Esophagus muscularis mucosa (tissue), 4 donors: ENCODE measurements at regions not wholly inside any gene's neighbourhood (a gene's known extent, or its start where the extent isn't known, plus 50 kb on each side); places are given as distances from the start of the nearest gene placed in this dataset.
A peak's percentile ranks its signal among the peaks of the same experiment; 100 is the strongest.

Experiments
- DNase-seq: peaks from one replicate; pipeline ENCODE4 v3.0.0-alpha.2; 2017; ENCODE audit errors: extremely low spot score
- H3K27ac ChIP-seq, 4 donors: fragments of 200-600 bp; sonication (generic); replicated peaks in 1 of 4; 1 replicate in 3 of 4; 2 replicates in 1 of 4; pipeline ENCODE4 v1.5.1; 2016 to 2019; ENCODE audit warnings: mild to moderate bottlenecking in 1 of 4
- H3K27me3 ChIP-seq, 4 donors: fragments of 200-600 bp; sonication (generic); one replicate each; pipeline versions ENCODE4 v1.5.1 to v1.6.0; 2016 to 2019
- H3K36me3 ChIP-seq, 4 donors: fragments of 200-600 bp; sonication (generic); one replicate each; pipeline ENCODE4 v1.5.1; 2016 to 2019
- H3K4me1 ChIP-seq, 4 donors: fragments of 200-600 bp; sonication (generic); one replicate each; pipeline ENCODE4 v1.5.1; 2016 to 2019
- H3K4me3 ChIP-seq, 4 donors: fragments of 200-600 bp; sonication (generic); 1 replicate in 2 of 4; 2 replicates in 2 of 4; pipeline ENCODE4 v1.5.1; 2016 to 2019; ENCODE audit warnings: mild to moderate bottlenecking in 4 of 4, moderate library complexity in 1 of 4
- H3K9me3 ChIP-seq, 4 donors: fragments of 200-600 bp; sonication (generic); 1 replicate in 3 of 4; 2 replicates in 1 of 4; pipeline ENCODE4 v1.5.1; 2016 to 2019
- CTCF ChIP-seq, 3 experiments: fragments of 200-600 bp in 2 of 3; fragments of 450-650 bp in 1 of 3; sonication (generic) in 2 of 3; IDR thresholded peaks; one replicate each; pipeline ENCODE4 v1.5.1; 2017 to 2019; ENCODE audit warnings: antibody characterized with exemption in 3 of 3, mild to moderate bottlenecking in 2 of 3, moderate library complexity in 1 of 3
- EP300 ChIP-seq: sonication (generic); formaldehyde crosslinking; IDR thresholded peaks from one replicate; pipeline ENCODE4 v1.6.1; 2017; ENCODE audit warnings: antibody characterized with exemption
- POLR2A ChIP-seq: fragments of 450-650 bp; IDR thresholded peaks from one replicate; pipeline ENCODE4 v1.6.1; 2017; ENCODE audit warnings: antibody characterized with exemption, moderate library complexity, mild to moderate bottlenecking, low read depth
- POLR2AphosphoS5 ChIP-seq, 2 donors: sonication (generic); formaldehyde crosslinking; IDR thresholded peaks; one replicate each; pipeline ENCODE4 v1.6.1; 2017; ENCODE audit warnings: antibody characterized with exemption in 2 of 2
- WGBS: methylation state at CpG from one replicate; pipeline ENCODE4 v1.1.5; 2018; 5-methylcytosine and 5-hydroxymethylcytosine counted together
- intact Hi-C: fragments of 100-400 bp; cut with DNase I; formaldehyde crosslinking; loops from one replicate; pipeline ENCODE4 v1.15.1; 2023

- H3K27ac ChIP-seq = no peak overlapping the region
- H3K27me3 ChIP-seq = no peaks in the 10 kb centered on the region
- H3K9me3 ChIP-seq = no peaks in the 10 kb centered on the region
- TF ChIP-seq EP300 = no peak
- no peak for TF ChIP-seq CTCF (IDR thresholded peaks at IDR 0.05)
- no peak for TF ChIP-seq POLR2AphosphoS5 (IDR thresholded peaks at IDR 0.05)
- TF ChIP-seq POLR2A = no peak
- 27% methylated on average over 5 of the region's 5 CpGs for WGBS
- no peak overlapping the region for H3K4me3 ChIP-seq
- DNase-seq = no peak
- intact Hi-C loops = no loop called here
- no peaks in the 10 kb centered on the region for H3K4me1 ChIP-seq
- H3K36me3 ChIP-seq = no peaks in the 10 kb centered on the region
Observed at GRCh38 chr2:75790121-75790813, 79.6 kb upstream of the GCFC2 start.

GRCh38 chr2:75788902-75789301 lies 78.2 kb upstream of the GCFC2 start:
- no peaks in the 10 kb centered on the region for H3K27me3 ChIP-seq
- TF ChIP-seq POLR2AphosphoS5 (IDR thresholded peaks at IDR 0.05) (no peak), EP300 (no peak), CTCF (IDR thresholded peaks at IDR 0.05) (no peak), POLR2A (no peak)
- no peak overlapping the region for H3K27ac ChIP-seq
- H3K36me3 ChIP-seq = no peaks in the 10 kb centered on the region
- H3K4me1 ChIP-seq = no peaks in the 10 kb centered on the region
- no peaks in the 10 kb centered on the region for H3K9me3 ChIP-seq
- intact Hi-C loops = loop anchor here (5.0 kb wide), 1 partner anchor 808 kb away; no protein-coding TSS in a partner anchor
- DNase-seq = no peak
- WGBS = 71% methylated on average over 1 of the region's 1 CpG
- no peak overlapping the region for H3K4me3 ChIP-seq

GRCh38 chr2:75788154-75788553 lies 77.4 kb upstream of the GCFC2 start:
- Histone ChIP-seq H3K27ac (no peak overlapping the region), H3K4me3 (no peak overlapping the region), H3K36me3 (no peaks in the 10 kb centered on the region), H3K9me3 (no peaks in the 10 kb centered on the region), H3K4me1 (no peaks in the 10 kb centered on the region), H3K27me3 (no peaks in the 10 kb centered on the region)
- TF ChIP-seq EP300 = no peak
- no peak for TF ChIP-seq POLR2A
- no peak for TF ChIP-seq POLR2AphosphoS5 (IDR thresholded peaks at IDR 0.05)
- TF ChIP-seq CTCF (IDR thresholded peaks at IDR 0.05) = no peak
- 81% methylated on average over 4 of the region's 4 CpGs for WGBS
- intact Hi-C loops = loop anchor here (5.0 kb wide), 1 partner anchor 809 kb away; no protein-coding TSS in a partner anchor
- no peak for DNase-seq

- intact Hi-C loops = loop anchor here (5.0 kb wide), 1 partner anchor 810 kb away; no protein-coding TSS in a partner anchor
- 25% methylated on average over 5 of the region's 5 CpGs for WGBS
- no peaks in the 10 kb centered on the region for H3K4me1 ChIP-seq
- no peaks in the 10 kb centered on the region for H3K36me3 ChIP-seq
- H3K27ac ChIP-seq = no peak overlapping the region
- H3K27me3 ChIP-seq = no peaks in the 10 kb centered on the region
- H3K4me3 ChIP-seq = no peak overlapping the region
- no peak for TF ChIP-seq POLR2AphosphoS5 (IDR thresholded peaks at IDR 0.05)
- peak in 1 of 3 experiments; percentile 39 for TF ChIP-seq CTCF (IDR thresholded peaks at IDR 0.05)
- H3K9me3 ChIP-seq = no peaks in the 10 kb centered on the region
- DNase-seq = no peak
Observed at GRCh38 chr2:75787532-75788132, 76.9 kb upstream of the GCFC2 start.
